G401 (cell line): ENCODE measurements at regions not wholly inside any gene's neighbourhood (a gene's known extent, or its start where the extent isn't known, plus 50 kb on each side); places are given as distances from the start of the nearest gene placed in this dataset.
"Not testable (repeated sequence)": the region's sequence is repeated elsewhere in the genome, so short reads cannot be mapped to it uniquely, and the experiment has no call there.

Experiments
- DNase-seq: peaks from one replicate; pipeline ENCODE4 v3.0.0-alpha.2; 2015; ENCODE audit warnings: low spot score
- in situ Hi-C: cut with HindIII; loops from 2 replicates; pipeline ENCODE4 v1.10.0; 2016; ENCODE audit warnings: low sequenced_read_pairs, mixed read lengths

DNA sequence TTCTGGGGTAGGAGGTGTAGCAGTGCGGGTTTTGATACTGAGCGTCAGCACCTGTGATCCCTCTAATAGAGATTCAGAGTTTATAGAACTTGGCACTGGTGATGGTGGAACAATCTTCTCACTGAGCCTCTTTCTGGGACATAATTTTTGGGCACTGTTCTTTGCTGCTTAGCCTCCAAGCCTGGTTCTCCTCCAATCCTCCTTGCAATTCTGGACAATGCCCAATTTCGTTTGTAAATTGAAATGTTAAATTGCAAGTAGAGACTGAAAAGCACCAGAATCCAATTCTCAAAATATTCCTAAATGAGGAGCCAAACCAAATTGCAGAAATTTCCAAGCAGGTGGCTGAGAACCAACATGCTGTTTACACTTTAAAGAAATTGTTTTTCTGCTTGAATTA lies 149.8 kb upstream of the ABI3BP start:
- in situ Hi-C loops = no loop called here

GRCh38 chr3:101142160-101142559 lies 148.9 kb upstream of the ABI3BP start:
- no peak for DNase-seq
- in situ Hi-C loops = no loop called here

More for the DNA sequence above, 149.8 kb upstream of the ABI3BP start:
- peak; percentile 15 for DNase-seq

GRCh38 chr3:101141135-101141534 lies 147.9 kb upstream of the ABI3BP start:
- in situ Hi-C loops = no loop called here
- no peak for DNase-seq

DNA sequence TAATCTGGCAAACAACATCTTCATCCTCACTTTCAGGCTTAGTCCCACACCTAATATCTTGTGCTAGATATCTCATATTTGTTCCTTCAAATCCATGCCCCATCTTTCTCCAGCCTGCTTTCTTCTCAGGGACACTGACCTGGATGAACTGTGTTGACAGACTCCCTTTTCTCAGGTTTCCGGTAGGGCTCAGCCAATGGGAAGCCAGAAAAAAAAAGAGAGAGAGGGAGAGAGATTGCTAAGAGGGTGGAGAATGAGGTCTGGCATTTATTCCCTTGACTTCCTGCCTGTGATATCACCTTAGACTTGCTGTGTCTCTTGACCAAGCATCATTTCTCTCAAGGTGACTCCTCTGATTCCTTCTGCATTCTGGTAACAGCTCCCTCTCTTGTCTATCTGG lies 145.6 kb upstream of the ABI3BP start:
- DNase-seq = no peak
- in situ Hi-C loops = no loop called here

DNA sequence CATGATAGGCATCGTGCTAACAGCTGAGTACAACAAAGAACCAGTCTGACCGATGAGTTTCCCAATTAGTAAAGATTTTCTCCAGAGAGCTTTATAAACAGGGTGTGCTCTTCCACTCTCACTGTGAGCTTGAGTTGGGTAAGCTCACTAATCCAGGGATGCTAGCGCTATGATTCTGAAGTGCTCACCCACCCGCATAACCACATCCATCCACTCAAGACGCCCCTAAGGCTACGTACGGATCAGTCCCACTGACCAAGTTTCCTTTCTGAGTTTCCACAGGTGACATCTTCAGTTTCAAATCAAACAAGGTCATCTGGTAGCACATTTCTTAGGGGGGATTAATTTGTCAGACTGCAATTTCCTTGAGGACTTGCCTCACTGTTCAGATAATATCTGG lies 141.1 kb upstream of the ABI3BP start:
- in situ Hi-C loops = no loop called here
- DNase-seq = no peak

- DNase-seq = no peak
- in situ Hi-C loops = no loop called here
Measured at GRCh38 chr3:101133652-101134051, 140.4 kb upstream of the ABI3BP start.

DNA sequence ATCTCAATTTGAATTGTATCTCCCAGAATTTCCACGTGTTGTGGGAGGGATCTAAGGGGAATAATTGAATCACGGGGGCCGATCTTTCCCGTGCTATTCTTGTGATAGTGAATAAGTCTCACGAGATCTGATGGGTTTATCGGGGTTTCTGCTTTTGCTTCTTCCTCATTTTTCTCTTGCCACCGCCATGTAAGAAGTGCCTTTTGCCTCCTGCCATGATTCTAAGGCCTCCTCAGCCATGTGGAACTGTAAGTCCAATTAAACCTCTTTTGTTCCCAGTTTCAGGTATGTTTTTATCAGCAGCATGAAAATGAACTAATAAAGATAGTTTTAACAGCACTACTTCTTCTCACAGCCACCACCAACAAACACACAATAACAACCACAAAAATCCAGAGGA lies 140.0 kb upstream of the ABI3BP start:
- in situ Hi-C loops, DNase-seq: not testable (repeated sequence)

DNA sequence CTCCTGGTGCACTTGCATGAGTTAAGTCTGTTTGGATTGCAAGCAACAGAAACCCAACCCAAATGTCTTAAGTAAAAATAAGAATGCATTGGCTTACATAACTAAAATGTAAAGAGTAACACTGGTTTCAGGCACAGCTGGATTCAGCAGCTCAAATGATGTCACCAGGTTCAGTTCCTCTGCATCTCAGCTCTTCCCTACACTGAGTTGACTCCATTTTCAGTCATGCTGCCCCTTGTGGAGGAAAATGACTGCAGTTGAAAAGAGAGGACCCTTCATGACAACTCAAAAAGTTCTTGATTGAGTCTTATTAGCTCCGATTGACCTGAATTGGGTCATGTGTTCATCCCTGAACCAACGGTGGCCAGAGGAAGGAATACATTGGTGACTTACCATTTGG lies 138.5 kb upstream of the ABI3BP start:
- in situ Hi-C loops = no loop called here
- no peak for DNase-seq

DNA sequence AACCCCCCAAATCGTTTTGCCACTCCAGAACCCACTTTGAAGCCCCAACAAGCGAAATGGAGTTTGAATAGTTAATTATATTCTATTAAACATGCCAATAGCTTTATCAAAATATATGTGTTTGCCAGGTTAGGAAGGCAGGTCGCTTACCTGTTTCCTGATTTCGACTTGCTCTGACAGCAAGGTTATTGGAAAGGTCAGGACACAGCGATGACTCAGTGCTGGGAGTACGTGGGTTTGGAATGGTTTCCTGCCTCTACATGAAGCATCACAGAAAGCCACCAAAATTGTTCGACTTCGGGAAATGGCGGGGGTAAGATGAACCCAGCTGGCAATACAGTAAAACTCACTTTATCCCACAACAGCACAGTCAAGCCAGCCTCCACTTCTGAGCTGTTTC lies 135.6 kb upstream of the ABI3BP start:
- DNase-seq = no peak
- in situ Hi-C loops = no loop called here

DNA sequence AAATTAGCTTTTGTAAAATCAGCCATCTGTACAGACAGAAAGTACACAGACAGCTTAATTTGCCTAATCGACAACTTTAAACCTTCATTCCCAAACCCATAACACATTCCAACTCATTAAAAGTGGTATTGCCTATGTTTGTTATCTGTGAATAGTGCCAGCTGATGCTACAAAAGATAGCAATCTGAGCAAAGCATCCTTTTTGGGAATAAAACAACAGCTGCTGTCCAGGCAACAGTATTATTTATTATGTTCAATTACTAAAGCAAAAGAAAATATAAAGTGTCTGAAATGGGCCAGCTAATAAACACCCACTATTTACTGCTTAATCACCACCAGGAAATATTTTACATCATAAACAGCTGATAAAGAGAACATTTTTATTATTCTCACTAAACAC lies 134.8 kb upstream of the ABI3BP start:
- no peak for DNase-seq
- in situ Hi-C loops = no loop called here

DNA sequence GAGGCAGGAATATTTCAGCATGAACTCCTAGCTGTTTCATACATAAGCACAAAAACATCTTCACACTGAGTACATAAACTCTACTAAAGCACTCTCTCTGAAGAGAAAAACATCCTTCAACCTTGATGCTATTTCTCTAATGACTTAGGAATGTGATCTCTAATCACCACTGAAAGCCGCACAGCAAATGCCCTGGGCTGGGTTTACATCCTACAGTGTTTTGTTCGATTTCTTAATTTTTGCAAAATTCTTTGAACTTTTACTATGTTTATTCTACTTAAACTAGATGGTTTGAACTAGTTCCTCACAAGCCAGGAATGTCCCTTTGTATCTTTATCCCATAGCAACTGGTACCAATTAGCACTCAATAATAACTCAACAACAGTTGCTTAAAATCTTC lies 130.9 kb upstream of the ABI3BP start:
- DNase-seq = no peak
- in situ Hi-C loops = no loop called here

DNA sequence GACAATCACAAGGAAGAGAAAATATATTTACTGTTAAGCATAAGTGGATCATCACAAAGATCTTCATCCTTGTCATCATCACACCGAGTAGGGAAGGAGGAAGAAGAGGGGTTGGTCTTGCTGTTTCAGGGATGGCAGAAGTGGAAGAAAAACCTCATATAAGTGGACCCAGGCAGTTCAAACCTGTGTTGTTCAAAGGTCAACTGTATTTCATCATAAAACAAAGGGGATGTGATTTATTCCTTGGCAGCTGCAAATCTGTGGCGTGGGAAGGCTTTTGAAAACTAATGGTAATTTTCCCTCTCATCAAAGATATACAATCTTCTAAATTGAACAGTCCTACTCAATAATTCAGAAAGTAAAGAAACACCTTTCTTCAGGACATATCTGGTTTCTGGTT lies 129.9 kb upstream of the ABI3BP start:
- DNase-seq = no peak
- in situ Hi-C loops = no loop called here

DNA sequence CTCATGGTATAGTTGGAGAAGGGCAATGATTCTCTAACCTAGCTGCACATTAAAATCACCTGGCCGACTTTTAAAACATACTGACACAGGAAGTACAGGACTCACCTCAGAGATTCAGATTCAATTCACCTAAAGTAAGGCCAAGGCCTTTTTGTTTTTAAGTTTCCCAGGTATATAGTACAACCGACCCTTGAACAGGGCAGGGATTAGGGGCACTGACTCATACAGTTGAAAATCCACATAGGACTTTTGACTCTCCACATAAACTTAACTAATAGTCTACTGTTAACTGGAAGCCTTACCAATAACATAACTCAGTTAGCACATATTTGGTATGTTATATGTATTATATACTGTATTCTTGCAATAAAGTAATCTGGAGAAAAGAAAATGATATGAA lies 129.5 kb upstream of the ABI3BP start:
- DNase-seq = no peak
- in situ Hi-C loops = no loop called here

DNA sequence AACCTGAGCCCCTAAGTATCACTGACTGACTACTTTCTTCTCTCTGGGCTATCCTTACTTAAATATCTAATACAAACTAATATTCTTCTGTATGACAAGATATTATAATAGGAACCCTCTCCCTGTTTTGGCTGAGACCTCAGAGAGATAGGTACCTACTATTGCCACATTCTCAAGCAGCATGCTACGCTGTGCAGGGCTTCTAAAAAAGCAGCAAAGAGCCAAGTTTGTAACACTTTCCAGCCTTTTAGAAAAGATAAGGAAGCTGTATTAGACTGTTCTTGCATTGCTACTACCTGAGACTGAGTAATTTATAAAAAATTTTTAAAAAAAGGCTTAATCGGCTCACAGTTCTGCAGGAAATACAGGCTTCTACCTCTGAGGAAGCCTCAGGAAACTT lies 126.8 kb upstream of the ABI3BP start:
- no peak for DNase-seq
- in situ Hi-C loops = no loop called here

- DNase-seq = no peak
- in situ Hi-C loops = no loop called here
Measured at GRCh38 chr3:101119535-101119934, 126.3 kb upstream of the ABI3BP start.

DNA sequence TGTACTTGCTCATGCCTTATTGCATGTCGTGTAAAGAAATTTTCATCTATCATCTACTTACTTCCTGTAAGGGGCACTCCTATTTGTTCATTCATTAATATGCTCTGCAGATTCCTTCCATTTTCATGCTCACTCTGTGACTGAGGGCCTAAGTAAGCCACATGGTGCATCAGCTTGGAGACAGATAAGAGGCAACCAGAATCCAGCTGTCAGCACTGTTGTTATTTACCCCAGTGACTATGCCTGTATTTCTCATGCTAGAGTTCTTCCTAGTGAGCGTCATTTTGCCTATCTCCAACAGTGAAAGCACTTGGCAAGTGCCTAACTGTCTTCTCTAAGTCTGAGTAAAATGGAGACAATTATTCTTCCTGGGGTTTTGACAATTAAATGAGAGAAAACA lies 124.8 kb upstream of the ABI3BP start:
- in situ Hi-C loops = no loop called here
- no peak for DNase-seq

DNA sequence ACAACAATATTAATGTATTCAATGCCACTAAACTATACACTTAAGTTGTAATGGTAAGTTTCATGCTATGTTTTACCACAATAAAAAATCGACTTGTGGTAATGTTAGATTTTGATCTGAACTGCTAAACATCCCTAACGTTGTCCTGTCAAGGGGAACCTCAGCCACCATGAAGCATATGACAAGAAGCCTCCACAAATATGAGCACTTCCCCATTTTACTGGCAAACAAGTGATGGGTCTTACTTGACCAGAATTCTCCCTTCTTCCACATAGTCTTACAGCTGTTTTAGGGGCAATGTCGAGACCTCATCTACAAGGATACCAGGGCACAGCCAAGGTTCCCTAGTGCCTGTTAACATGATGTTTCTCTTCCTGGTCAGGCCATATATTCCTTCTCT lies 124.2 kb upstream of the ABI3BP start:
- DNase-seq = no peak
- in situ Hi-C loops = no loop called here

DNA sequence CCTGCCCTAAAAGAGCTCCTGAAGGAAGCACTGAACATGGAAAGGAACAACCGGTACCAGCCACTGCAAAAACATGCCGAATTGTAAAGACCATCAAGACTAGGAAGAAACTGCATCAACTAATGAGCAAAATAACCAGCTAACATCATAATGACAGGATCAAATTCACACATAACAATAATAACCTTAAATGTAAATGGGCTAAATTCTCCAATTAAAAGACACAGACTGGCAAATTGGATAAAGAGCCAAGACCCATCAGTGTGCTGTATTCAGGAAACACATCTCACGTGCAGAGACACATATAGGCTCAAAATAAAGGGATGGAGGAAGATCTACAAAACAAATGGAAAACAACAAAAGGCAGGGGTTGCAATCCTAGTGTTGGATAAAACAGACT lies 117.1 kb upstream of the ABI3BP start:
- DNase-seq, in situ Hi-C loops: not testable (repeated sequence)

- in situ Hi-C loops = no loop called here
- DNase-seq = no peak
Measured at GRCh38 chr3:101104321-101104720, 111.1 kb upstream of the ABI3BP start.

DNA sequence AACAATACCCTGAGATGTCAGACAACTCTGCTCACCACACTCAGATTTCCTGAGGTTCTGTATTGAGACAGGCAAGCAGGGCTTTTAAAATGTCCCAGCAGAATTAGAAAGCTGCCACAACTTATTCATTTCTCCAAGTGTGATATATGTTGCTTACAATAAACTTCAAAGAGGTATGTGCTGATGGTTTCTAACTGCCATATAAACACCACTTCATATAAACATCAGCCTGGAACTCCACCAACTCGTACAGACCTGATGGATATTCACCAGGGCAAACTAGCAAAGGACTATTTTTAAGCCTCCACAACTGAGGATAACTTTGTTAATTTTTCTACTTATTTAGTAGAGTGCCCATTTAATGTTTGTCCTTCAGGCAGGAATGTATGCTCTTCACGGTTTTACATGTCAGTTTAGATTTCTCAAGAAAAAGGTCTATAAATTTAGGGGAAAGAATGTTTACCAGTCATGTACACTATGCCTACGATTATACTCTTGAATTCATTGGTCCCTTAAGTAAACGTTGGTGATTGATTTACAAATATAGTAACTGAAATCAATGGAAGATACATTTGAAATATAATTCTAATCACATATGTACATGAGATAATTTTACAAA lies 109.6 kb upstream of the ABI3BP start:
- in situ Hi-C loops = no loop called here
- no peak for DNase-seq

DNA sequence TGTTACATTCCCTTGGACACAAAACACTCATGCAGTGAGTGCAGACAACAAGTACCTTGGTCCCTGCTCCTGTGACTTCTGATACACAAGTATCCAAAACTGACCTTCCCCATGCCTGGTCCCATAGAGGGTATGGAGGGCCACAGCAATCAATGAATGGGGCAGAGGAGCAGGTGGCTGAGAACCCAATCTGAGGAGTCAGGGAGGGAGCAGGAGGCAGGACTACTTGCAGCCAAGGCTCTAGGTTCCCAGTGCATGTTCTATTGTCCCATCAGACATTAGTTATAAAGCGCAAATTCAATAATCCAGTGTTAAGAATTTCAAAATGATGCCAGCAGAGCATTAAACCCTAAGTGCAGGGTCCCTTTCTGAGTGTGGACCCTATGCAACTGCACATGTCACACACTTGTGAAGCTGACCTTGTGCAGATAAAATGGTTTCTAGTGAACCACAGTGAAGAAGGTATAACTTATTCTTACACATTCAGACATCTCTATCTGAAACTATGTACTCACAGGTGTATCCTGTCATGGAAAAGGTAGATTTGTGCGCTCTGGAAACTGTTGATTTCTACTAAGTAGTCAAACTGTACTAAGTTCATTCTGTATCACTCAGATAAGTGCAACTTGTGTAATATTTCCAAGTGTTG lies 107.3 kb upstream of the ABI3BP start:
- in situ Hi-C loops = no loop called here
- no peak for DNase-seq
